Globus pallidus (tissue), 1 donor: ENCODE measurements at regions not wholly inside any gene's neighbourhood (a gene's known extent, or its start where the extent isn't known, plus 50 kb on each side); places are given as distances from the start of the nearest gene placed in this dataset.
"Not testable (repeated sequence)": the region's sequence is repeated elsewhere in the genome, so short reads cannot be mapped to it uniquely, and the experiment has no call there.

Source experiments
- DNase-seq: peaks from one replicate; pipeline ENCODE4 v3.0.0-alpha.2; 2015; ENCODE audit warnings: low spot score

- DNase-seq = not testable (repeated sequence)
Observed at GRCh38 chr4:126930059-126930458, 702.7 kb upstream of the INTU start.

DNA sequence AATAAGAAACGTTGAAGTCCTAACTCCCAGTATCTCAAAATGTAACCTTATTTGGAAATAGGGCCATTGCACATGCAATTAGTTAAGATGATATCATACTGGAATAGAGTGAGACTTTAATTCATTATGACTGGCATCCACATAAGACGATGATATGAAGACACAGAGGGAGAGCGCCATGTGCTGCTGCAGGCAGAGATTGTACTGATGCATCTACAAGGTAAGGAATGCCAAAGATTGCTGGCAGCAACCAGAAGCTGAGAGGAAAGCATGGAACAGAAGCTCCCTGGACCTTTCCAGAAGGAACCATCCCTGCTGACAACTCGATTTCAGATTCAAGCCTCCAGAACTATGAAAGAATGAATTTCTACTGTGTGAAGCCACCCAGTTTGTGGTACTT, 697.0 kb upstream of the INTU start:
- DNase-seq = no peak

GRCh38 chr4:126937342-126937741, 695.4 kb upstream of the INTU start:
- no peak for DNase-seq

- no peak for DNase-seq
Observed at GRCh38 chr4:126937846-126938422, 694.8 kb upstream of the INTU start.

- DNase-seq = no peak
Observed at GRCh38 chr4:126939401-126939800, 693.4 kb upstream of the INTU start.

- no peak for DNase-seq
Observed at GRCh38 chr4:126947536-126947935, 685.2 kb upstream of the INTU start.

DNA sequence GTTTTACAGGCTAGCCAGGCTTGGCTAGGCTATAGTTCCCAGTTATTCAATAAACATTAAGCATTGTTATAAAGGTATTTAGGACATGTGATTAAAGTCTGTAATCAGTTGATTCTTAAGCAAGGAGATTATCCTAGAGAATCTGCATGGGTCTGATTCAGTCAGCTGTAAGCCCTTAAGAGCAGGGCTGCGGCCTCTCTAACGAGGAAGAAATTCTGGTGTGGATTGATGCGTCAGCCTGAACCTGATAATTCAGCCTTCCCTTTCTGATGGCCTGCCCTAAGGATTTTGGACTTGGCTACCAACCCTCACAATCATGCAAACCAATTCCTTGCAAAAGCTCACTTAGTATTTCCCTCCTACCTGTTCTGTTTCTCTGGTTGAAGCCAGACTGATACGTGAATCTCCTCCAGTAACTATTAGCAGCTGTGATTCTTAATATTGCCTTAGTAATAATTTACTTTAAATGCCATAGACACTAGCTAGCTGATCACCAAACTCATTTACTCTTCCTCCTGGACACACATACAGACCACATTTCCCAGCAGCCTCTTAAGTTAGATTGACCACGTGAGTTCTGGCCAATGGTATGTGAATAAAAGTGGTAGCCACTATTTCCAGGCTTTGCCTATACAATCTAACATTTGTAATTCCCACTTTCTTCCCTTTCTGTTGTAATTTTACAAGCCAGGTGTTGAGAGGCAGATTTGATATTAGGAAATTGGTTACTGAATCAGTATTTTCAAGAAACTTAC, 678.0 kb upstream of the INTU start:
- no peak for DNase-seq

GRCh38 chr4:126955292-126956183, 677.2 kb upstream of the INTU start:
- no peak for DNase-seq

- no peak for DNase-seq
Observed at GRCh38 chr4:126956184-126956897, 676.4 kb upstream of the INTU start.

- DNase-seq = no peak
Observed at GRCh38 chr4:126957556-126957955, 675.2 kb upstream of the INTU start.

DNA sequence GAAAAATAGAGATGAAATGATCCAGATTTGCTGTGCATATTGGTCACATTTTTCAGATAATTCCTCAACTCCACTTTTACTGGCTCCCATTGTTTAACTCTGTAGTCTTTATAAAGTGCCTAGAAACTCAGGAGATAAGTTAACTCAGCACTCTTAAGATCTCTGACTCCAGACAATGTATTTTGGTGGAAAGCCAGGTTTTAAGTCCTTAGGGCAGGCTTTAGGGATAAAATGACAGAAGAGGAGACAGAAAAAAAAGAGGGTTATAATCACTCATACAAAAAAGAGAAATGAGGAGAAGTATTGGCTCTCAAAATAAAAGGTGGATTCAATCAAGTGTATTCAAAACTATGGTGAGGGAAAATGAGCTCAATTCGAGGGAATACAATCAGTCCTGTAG, 674.8 kb upstream of the INTU start:
- no peak for DNase-seq

GRCh38 chr4:126958482-126958881, 674.3 kb upstream of the INTU start:
- no peak for DNase-seq

DNA sequence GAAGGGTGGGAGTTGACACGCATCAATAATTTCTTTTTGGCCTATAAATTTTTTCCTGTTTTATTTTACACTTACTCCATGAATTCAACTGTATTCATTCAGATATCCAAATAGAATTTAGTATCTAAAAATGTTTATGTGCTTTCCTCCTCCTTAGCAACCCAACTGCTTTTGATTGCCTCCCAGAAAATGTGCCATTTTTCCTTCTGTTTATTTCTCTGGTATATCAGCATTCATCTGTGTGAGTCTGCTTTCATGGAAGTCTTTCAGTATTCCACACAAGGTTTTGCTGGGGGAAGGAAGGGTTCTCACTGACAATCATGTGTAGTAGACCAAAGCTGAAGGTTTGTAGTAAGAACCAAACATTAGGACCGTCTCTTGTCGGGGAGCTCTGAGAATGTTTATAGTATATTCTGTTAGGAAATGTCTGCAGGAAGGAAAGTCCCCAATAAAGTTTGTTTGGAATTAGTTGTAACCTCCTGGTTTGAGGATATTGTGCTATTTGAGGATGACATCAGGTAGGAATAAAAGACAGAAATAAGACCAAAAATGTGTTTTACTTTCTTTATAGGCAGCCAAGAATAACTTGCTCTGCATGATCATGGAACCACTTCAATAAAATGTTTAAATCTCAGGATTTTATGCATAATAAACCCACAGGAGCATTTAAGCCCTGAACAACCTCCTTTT, 673.6 kb upstream of the INTU start:
- DNase-seq = no peak

GRCh38 chr4:126960760-126961159, 672.0 kb upstream of the INTU start:
- no peak for DNase-seq

DNA sequence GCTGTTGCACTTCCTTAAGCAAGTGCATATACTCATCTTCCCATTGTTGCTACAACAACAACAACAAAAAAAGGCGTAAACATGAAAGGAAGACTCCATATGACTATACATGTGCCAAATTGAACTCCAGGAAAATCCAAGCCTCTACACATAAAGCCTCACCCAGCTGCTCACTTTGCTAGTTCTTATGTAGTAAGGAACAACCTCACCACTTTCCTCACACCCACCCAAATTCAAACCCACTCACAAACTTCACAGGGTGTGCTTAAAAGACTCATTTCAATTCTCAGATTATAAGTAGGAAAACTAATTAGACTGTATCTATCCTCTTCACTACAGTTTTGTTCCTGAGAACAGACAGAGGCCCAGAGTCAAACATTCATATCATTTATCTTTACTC, 671.1 kb upstream of the INTU start:
- DNase-seq = no peak

DNA sequence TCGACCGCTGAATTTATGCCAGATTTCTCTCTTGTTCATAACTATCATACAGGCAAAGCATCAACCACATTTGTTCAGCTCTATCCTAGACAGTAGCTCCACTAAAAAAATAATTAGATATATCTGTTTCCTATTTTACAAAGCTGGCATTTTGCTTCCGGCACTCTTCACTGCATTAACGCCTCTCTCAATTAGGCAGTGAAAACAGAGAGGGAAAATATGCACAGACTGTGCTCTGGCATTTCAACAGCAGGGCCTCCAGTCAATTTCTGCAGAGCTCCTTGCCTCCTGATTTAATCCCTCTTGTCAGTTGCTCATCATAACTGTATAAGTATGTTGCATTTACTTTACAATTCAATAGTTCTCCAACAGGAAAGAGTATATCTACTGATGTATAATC, 666.9 kb upstream of the INTU start:
- DNase-seq = no peak

- no peak for DNase-seq
Observed at GRCh38 chr4:126969360-126970235, 663.2 kb upstream of the INTU start.

DNA sequence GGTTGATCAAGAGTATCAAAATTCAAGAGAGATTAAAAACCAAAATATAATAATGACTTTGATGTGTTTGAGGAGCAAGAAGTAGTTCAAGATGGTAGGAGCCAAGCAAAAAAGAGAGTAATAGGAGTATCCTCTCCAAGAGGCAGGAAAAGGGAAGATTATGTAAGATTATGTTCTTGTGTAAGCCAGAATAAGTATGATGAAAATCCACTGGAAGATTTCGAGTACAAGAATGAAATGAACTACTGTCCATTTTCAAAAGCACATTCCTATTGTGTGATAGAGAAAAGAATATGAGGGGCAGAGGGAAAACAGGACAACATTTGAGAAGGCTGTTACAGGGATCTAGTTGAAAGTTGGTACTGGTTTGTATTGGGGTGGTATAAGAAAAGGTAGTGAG, 659.6 kb upstream of the INTU start:
- no peak for DNase-seq

GRCh38 chr4:126976850-126977632, 655.7 kb upstream of the INTU start:
- no peak for DNase-seq

GRCh38 chr4:126986005-126986404, 646.8 kb upstream of the INTU start:
- no peak for DNase-seq
